ENCODE measurements at regions not wholly inside any gene's neighbourhood (a gene's known extent, or its start where the extent isn't known, plus 50 kb on each side); places are given as distances from the start of the nearest gene placed in this dataset.

- TF ChIP-seq CTCF (IDR thresholded peaks at IDR 0.05) (no peak), POLR2A (IDR thresholded peaks at IDR 0.05) (no peak)
These were observed 93.9 kb upstream of the DPT start for GRCh38 chr1:168822911-168823310.

All from right lobe of liver (tissue), 4 donors.